ENCODE measurements at regions not wholly inside any gene's neighbourhood (a gene's known extent, or its start where the extent isn't known, plus 50 kb on each side); places are given as distances from the start of the nearest gene placed in this dataset.

GRCh38 chr21:20258542-20258941 is 739.7 kb upstream of the NCAM2 start (continued):
- TF ChIP-seq ELF1 (tag; IDR thresholded peaks at IDR 0.05) (no peak), ZNF764 (CRISPR knock-in tag; IDR thresholded peaks at IDR 0.05; ENCODE audit: low read depth) (no peak), ZBTB1 (CRISPR knock-in tag; IDR thresholded peaks at IDR 0.05; ENCODE audit: borderline replicate concordance, low read depth) (no peak), TCF3 (CRISPR knock-in tag; IDR thresholded peaks at IDR 0.05) (peak; percentile 85), L3MBTL2 (IDR thresholded peaks at IDR 0.05) (0 out of 2 replicates have a peak, but pooled peaks have one; percentile 43), CTCFL (IDR thresholded peaks at IDR 0.05; ENCODE audit: borderline replicate concordance, insufficient read depth, low read depth, low read length, poor library complexity, severe bottlenecking) (no peak), MECOM (CRISPR knock-in tag; IDR thresholded peaks at IDR 0.05) (no peak), PRMT5 (CRISPR knock-in tag; IDR thresholded peaks at IDR 0.05) (no peak), CEBPG (CRISPR knock-in tag; IDR thresholded peaks at IDR 0.05) (no peak), CEBPG (tag; conservative IDR thresholded peaks at IDR 0.05 in 1 of 2, IDR thresholded peaks at IDR 0.05 in 1 of 2) (no peak), ZBTB40 (IDR thresholded peaks at IDR 0.05) (no peak), ZBTB40 (CRISPR knock-in tag; IDR thresholded peaks at IDR 0.05) (no peak), SLC30A9 (CRISPR knock-in tag; IDR thresholded peaks at IDR 0.05) (no peak), GATA2 (CRISPR knock-in tag; IDR thresholded peaks at IDR 0.05) (peak; percentile 84), ZNF511 (CRISPR knock-in tag; IDR thresholded peaks at IDR 0.05) (no peak), KLF10 (CRISPR knock-in tag; IDR thresholded peaks at IDR 0.05) (no peak)

All from K562 (cell line).